Activated CD8-positive, alpha-beta memory T cell treated with anti-CD3 and anti-CD28 coated beads for 48 hours (primary cell): ENCODE measurements at regions not wholly inside any gene's neighbourhood (a gene's known extent, or its start where the extent isn't known, plus 50 kb on each side); places are given as distances from the start of the nearest gene placed in this dataset.

Source experiments
- DNase-seq, 3 experiments: peaks; one replicate each; pipeline ENCODE4 v3.0.0-alpha.2; 2020; ENCODE audit warnings: low read depth in 2 of 3, low spot score in 2 of 3

- no peak for DNase-seq
These were observed 140.6 kb upstream of the TENM3 start for GRCh38 chr4:182102576-182102975.

DNA sequence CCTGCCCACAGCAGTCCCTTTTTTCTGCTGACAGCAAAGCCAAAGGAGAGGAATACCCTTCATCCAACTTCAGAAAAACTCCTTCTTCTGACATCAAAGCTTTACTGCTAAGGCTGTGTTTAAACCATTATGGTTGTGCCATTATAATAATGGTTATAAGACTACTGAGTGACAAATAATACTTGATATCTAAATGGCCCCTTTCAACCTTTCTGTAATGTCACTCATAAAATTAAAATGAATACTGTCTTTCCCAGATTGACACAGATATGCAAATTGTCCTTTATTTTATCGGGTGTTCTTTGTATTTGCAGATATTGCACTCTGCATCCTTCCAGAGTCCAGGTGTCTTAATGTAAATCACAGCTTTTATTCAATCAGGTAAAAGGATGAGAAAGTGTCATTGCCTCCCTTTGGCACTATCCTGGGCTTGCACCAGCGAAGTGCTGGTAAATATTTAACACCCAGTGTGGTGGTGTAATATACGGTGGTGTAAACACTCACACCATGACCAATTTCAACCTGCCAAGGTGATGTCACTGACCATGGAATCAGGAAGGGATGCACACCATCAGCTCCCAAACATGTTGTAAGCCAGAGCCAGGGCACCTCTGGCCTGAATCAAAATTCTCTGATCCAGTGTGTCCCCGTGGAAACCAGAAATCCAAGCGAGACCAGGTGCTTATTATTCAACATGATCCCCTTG, 139.4 kb upstream of the TENM3 start:
- DNase-seq = no peak

GRCh38 chr4:182105416-182105815, 137.8 kb upstream of the TENM3 start:
- no peak for DNase-seq

GRCh38 chr4:182107931-182108330, 135.3 kb upstream of the TENM3 start:
- no peak for DNase-seq

DNA sequence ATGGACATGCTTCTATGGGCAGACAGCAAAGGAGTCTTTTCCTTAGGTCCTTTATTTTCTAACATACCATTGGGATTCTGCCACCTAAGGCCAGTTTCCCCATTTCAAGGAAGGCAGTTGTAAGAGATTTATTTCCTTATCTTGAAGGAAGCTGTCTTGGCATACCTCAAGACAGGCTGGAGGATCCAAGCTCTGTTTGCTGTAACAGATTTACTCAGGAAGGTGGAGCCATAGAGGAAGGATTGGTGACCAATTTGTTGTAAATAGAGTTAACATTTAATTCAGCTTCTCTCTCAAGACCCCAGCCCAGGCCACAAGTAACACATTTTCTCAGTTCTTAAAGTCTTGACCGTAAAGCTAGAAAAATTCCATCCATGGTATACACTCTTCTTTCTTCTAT, 131.6 kb upstream of the TENM3 start:
- DNase-seq = no peak

- DNase-seq = no peak
These were observed 129.4 kb upstream of the TENM3 start for GRCh38 chr4:182113779-182114178.

- DNase-seq = no peak
These were observed 118.8 kb upstream of the TENM3 start for GRCh38 chr4:182124359-182124758.

- no peak for DNase-seq
These were observed 117.1 kb upstream of the TENM3 start for GRCh38 chr4:182126096-182126495.

- DNase-seq = no peak
These were observed 116.6 kb upstream of the TENM3 start for GRCh38 chr4:182126603-182127002.

DNA sequence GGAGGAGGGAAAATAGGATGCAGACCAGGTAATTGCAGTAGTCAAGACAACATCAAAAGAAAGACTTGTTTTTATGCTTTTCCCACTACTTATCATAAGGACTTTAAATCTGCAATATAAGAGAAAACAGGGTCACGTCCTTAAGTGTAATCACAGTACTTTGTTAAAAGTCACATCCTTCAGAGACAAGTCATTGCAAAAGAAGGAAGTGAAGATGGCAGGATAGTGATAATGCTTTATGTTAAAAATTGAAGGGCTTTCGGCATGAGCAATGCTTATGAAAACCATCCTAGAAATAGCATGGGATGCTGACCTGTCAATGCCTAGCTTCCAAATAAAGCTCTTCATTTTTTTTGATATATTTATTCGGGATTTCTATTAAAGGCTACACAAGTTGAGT, 110.2 kb upstream of the TENM3 start:
- DNase-seq = no peak

GRCh38 chr4:182134261-182134660, 108.9 kb upstream of the TENM3 start:
- DNase-seq = no peak

GRCh38 chr4:182136201-182136600, 107.0 kb upstream of the TENM3 start:
- DNase-seq = no peak

DNA sequence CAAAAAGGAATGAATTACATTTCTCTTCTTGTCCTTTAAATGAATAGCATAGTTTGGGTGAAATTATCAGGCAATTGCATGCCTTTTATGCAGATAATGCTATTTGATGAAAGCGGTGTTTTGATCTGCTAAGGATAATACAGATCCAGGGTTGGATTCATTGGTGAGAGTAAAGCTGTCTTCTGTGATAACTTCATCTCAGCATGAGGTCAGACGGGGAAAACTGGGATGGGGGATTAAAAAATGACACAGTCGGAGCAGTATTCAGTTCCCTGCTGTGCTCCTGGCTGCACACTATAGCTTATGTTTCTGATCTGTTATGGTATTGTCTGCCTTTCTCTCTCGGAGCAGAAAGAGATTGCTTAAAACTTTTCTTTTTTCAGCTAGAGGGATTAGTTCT, 105.9 kb upstream of the TENM3 start:
- no peak for DNase-seq

DNA sequence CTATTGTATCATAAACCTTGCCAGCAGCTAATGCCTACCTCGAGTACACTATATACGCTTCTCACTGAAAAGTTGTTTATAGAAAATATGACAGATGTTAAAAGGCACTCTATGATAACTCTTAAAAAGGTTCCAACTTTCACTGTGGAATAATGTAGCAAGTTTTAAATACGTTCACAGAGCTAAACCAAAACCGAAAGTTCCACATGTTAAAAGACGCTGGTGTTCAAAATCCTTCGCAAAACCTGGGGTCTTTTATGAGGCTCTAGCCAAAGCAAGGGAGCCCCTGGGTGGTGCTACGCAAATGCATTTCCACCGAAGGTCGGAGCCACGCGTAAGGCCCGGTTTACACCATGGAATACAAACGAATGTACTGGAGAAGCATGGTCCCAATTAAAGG, 103.7 kb upstream of the TENM3 start:
- no peak for DNase-seq

- DNase-seq = no peak
These were observed 102.7 kb upstream of the TENM3 start for GRCh38 chr4:182140547-182140946.

DNA sequence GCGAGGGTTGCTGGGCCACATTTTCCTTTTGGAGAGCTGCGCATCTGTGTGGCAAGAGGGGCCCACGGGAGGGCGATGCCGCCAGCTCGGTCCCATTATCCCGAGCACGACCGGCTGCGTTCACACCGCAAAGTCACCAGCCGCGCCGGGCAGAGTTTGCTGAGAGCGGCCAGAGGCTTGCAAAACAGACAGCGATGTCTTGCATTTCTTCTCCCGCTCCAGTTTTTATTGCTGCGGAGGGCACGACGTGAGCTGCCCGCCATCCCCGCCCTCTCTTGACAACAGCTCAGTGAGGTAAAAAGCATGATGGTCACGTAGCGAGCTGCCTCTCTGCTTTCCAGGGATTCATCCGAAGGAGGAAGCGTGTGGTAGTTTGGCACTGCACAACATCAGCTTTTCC, 102.1 kb upstream of the TENM3 start:
- DNase-seq = no peak

DNA sequence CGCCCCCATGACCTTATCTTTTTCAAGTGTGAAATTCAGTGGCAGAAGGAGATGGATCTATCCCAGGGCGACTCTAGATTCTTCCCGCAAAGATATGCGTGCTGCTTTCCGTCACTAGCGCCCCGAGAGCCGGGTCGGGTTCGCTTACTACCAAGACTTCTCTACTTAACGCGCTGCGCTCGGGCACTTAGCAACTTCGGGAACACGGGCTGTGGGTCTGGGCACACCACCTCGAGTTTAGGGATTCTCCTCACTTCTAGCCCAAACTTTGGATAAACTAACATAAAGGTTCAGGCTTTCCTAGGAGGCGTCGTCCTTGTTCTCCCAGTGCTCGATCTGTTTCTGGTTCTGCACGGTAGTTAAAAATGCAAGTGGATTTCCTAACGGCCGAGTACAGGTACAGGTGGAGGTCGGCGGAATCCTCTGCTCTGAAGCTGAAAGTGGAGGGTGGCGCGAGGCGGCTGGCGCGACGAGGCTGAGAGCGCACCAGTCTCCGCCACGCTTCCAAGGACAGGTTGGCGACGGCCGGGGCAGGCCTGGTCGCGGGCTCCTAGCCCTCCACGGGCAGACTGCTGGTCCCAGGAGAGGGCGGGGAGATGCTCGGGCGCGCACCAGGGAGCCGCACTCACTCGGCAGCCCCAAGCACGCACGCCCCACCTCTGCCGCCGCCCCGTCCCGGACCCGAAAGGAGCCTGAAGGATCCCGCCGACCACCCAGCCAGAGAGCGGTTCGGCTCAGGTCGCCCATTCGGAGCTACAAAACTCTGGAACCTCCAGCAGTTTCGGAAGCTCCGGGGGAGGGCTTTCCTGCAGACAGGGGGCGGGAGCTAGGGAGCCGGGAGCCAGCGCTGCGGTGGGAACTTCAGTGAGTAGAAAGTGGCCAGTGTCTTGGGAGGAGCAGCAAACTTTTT, 100.8 kb upstream of the TENM3 start:
- no peak for DNase-seq

DNA sequence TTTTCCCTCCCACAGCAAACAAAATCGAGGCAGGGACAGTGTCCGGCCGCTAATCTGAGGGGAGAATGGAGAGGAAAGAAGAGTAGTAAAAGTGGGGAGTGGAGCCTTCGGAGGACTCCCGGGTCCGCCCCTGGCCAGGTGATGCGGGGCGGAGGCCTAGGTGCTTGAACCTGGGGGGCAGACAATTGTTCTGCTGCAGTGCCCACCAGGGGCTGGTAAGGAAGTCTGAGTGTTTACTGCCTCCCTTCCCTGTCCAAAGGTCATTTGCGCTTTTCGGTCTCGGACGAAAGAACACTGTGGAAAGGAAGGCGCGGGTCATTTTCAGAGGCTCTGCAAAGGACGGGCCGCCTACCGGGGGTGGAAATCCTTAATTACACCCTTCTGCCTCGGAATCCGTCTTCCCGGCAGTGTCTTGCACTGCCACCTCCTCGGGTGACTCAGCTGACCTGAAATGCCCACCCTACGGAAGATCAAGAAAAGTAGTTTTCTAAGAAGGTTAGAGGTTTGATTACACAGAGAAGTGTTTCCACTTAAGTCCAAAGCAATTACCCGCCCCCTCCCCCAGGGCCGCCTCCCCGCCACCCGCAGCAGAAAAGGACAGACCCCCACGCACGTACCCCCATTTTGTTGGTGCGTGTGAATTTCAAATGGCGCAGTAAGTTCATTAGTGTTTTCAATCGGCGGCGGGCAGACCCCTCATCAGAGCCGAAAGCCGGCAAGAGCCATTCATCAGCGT, 99.9 kb upstream of the TENM3 start:
- no peak for DNase-seq

DNA sequence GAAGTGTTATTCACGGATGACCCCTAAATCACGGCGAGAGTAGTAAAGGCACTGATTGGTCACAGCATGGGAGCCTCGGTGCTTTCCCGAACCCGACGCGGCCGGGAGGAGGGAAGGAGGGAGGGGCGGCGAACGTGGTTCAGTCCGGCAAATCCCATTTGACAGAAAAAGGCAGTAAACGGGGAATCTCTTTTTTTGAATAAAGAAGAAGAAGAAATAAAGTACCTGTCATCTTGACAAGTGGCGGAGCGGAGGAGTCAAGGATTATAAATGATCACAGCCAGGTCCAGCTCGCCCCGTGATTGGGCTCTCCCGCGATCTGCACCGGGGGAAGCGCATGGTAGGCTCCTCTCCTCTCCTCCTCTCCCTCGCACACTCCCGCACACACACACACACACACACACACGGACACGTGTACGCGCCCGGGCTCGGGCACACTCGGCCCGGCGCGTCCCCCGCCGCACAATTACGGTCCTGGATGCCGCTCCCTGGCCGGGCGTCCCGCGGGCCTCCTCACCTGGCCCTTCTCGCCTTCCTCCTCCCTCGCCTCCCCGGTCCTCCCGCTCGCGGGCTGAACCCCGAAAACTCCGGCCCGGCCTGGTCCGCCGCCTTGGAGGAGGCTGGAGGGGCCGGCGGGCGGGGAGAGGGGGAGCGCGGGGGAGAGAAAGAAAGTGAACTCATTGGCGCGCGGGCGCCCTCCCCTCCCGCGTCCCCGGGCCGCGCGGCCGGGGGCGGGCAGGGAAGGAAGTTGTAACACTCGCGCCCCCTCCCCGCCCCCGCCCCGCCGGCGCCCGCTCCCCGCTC, 99.2 kb upstream of the TENM3 start:
- no peak for DNase-seq

GRCh38 chr4:182144626-182145333, 98.4 kb upstream of the TENM3 start:
- no peak for DNase-seq
